ENCODE measurements at regions not wholly inside any gene's neighbourhood (a gene's known extent, or its start where the extent isn't known, plus 50 kb on each side); places are given as distances from the start of the nearest gene placed in this dataset.

GRCh38 chr11:127385071-127385470, 384.5 kb upstream of the KIRREL3 start:
- no peaks in the 10 kb centered on the region for H3K27me3 Mint-ChIP-seq
- no peak for ATAC-seq (replicated peaks)
- no peak for DNase-seq

GRCh38 chr11:127383026-127383425, 382.5 kb upstream of the KIRREL3 start:
- peaks cover 0 to 2% of the 10 kb centered on the region in 2 donors for H3K9me3 Mint-ChIP-seq
- no peaks in the 10 kb centered on the region for H3K36me3 Mint-ChIP-seq
- no peak overlapping the region for H3K4me3 Mint-ChIP-seq
- no peaks in the 10 kb centered on the region for H3K27me3 Mint-ChIP-seq
- ATAC-seq (replicated peaks) (no peak), DNase-seq (no peak)
- H3K4me1 Mint-ChIP-seq = no peaks in the 10 kb centered on the region
- H3K27ac Mint-ChIP-seq = no peak overlapping the region

More at GRCh38 chr11:127385071-127385470, 384.5 kb upstream of the KIRREL3 start:
- H3K4me3 Mint-ChIP-seq = no peak overlapping the region
- no peaks in the 10 kb centered on the region for H3K36me3 Mint-ChIP-seq
- no peak overlapping the region for H3K27ac Mint-ChIP-seq
- H3K4me1 Mint-ChIP-seq = no peaks in the 10 kb centered on the region
- H3K9me3 Mint-ChIP-seq = peaks cover 0 to 2% of the 10 kb centered on the region in 2 donors

GRCh38 chr11:127381247-127381646, 380.7 kb upstream of the KIRREL3 start:
- ATAC-seq (replicated peaks) (no peak), DNase-seq (no peak)
- Mint-ChIP-seq H3K4me3 (no peak overlapping the region), H3K9me3 (no peaks in the 10 kb centered on the region), H3K27ac (no peak overlapping the region), H3K27me3 (no peaks in the 10 kb centered on the region), H3K4me1 (no peaks in the 10 kb centered on the region), H3K36me3 (no peaks in the 10 kb centered on the region)

- Mint-ChIP-seq H3K9me3 (no peaks in the 10 kb centered on the region), H3K36me3 (no peaks in the 10 kb centered on the region), H3K27ac (no peak overlapping the region), H3K4me3 (no peak overlapping the region), H3K4me1 (no peaks in the 10 kb centered on the region), H3K27me3 (no peaks in the 10 kb centered on the region)
- DNase-seq (no peak), ATAC-seq (replicated peaks) (no peak)
These were observed 379.1 kb upstream of the KIRREL3 start for GRCh38 chr11:127379686-127380085.

GRCh38 chr11:127376301-127376700, 375.7 kb upstream of the KIRREL3 start:
- H3K27me3 Mint-ChIP-seq = no peaks in the 10 kb centered on the region
- no peak overlapping the region for H3K27ac Mint-ChIP-seq
- H3K36me3 Mint-ChIP-seq = no peaks in the 10 kb centered on the region
- ATAC-seq (replicated peaks) (no peak), DNase-seq (no peak)
- no peaks in the 10 kb centered on the region for H3K9me3 Mint-ChIP-seq
- no peak overlapping the region for H3K4me3 Mint-ChIP-seq
- no peaks in the 10 kb centered on the region for H3K4me1 Mint-ChIP-seq

- Mint-ChIP-seq H3K9me3 (peaks cover 0 to 1% of the 10 kb centered on the region in 2 donors), H3K36me3 (no peaks in the 10 kb centered on the region), H3K4me3 (no peak overlapping the region), H3K27me3 (no peaks in the 10 kb centered on the region), H3K27ac (no peak overlapping the region), H3K4me1 (no peaks in the 10 kb centered on the region)
- ATAC-seq (replicated peaks) (no peak), DNase-seq (no peak)
These were observed 368.8 kb upstream of the KIRREL3 start for GRCh38 chr11:127369356-127369755.

GRCh38 chr11:127362754-127363308, 362.3 kb upstream of the KIRREL3 start:
- Mint-ChIP-seq H3K27me3 (peaks cover 0 to 5% of the 10 kb centered on the region in 2 donors), H3K9me3 (peaks cover 0 to 1% of the 10 kb centered on the region in 2 donors), H3K4me1 (no peaks in the 10 kb centered on the region), H3K4me3 (no peak overlapping the region), H3K27ac (no peak overlapping the region), H3K36me3 (no peaks in the 10 kb centered on the region)
- no peak for ATAC-seq (replicated peaks)
- no peak for DNase-seq

GRCh38 chr11:127358160-127358559, 357.6 kb upstream of the KIRREL3 start:
- Mint-ChIP-seq H3K27ac (no peak overlapping the region), H3K36me3 (no peaks in the 10 kb centered on the region), H3K9me3 (no peaks in the 10 kb centered on the region), H3K4me1 (no peaks in the 10 kb centered on the region), H3K27me3 (peaks cover 0 to 5% of the 10 kb centered on the region in 2 donors), H3K4me3 (no peak overlapping the region)
- ATAC-seq (replicated peaks) (no peak), DNase-seq (no peak)

- no peaks in the 10 kb centered on the region for H3K4me1 Mint-ChIP-seq
- H3K4me3 Mint-ChIP-seq = no peak overlapping the region
- H3K9me3 Mint-ChIP-seq = peaks cover 2 to 4% of the 10 kb centered on the region in 2 donors
- ATAC-seq (replicated peaks) = no peak
- H3K27me3 Mint-ChIP-seq = peaks cover 2 to 6% of the 10 kb centered on the region in 2 donors
- DNase-seq = no peak
- H3K36me3 Mint-ChIP-seq = no peaks in the 10 kb centered on the region
- no peak overlapping the region for H3K27ac Mint-ChIP-seq
These were observed 349.9 kb upstream of the KIRREL3 start for GRCh38 chr11:127350476-127350875.

- Mint-ChIP-seq H3K4me3 (no peak overlapping the region), H3K27ac (no peak overlapping the region), H3K9me3 (peaks cover 3 to 4% of the 10 kb centered on the region in 2 donors), H3K27me3 (peaks cover 6% of the 10 kb centered on the region in 2 donors), H3K36me3 (no peaks in the 10 kb centered on the region), H3K4me1 (no peaks in the 10 kb centered on the region)
- no peak for ATAC-seq (replicated peaks)
- DNase-seq = no peak
These were observed 345.4 kb upstream of the KIRREL3 start for GRCh38 chr11:127345819-127346459.

- Mint-ChIP-seq H3K9me3 (peaks cover 0 to 3% of the 10 kb centered on the region in 2 donors), H3K36me3 (no peaks in the 10 kb centered on the region), H3K27ac (no peak overlapping the region), H3K27me3 (peaks cover 0 to 3% of the 10 kb centered on the region in 2 donors), H3K4me3 (no peak overlapping the region), H3K4me1 (no peaks in the 10 kb centered on the region)
- DNase-seq (no peak), ATAC-seq (replicated peaks) (no peak)
These were observed 339.9 kb upstream of the KIRREL3 start for GRCh38 chr11:127340438-127340837.

GRCh38 chr11:127339376-127339775, 338.8 kb upstream of the KIRREL3 start:
- Mint-ChIP-seq H3K9me3 (peaks cover 0 to 4% of the 10 kb centered on the region in 2 donors), H3K27ac (no peak overlapping the region), H3K4me1 (no peaks in the 10 kb centered on the region), H3K36me3 (no peaks in the 10 kb centered on the region), H3K27me3 (no peaks in the 10 kb centered on the region), H3K4me3 (no peak overlapping the region)
- no peak for ATAC-seq (replicated peaks)
- no peak for DNase-seq

GRCh38 chr11:127338380-127339259, 338.1 kb upstream of the KIRREL3 start:
- no peak for DNase-seq
- no peak overlapping the region for H3K27ac Mint-ChIP-seq
- H3K9me3 Mint-ChIP-seq = peaks cover 0 to 4% of the 10 kb centered on the region in 2 donors
- no peaks in the 10 kb centered on the region for H3K27me3 Mint-ChIP-seq
- no peaks in the 10 kb centered on the region for H3K36me3 Mint-ChIP-seq
- no peak for ATAC-seq (replicated peaks)
- H3K4me3 Mint-ChIP-seq = no peak overlapping the region
- H3K4me1 Mint-ChIP-seq = no peaks in the 10 kb centered on the region

GRCh38 chr11:127334466-127334865, 333.9 kb upstream of the KIRREL3 start:
- Mint-ChIP-seq H3K27ac (no peak overlapping the region), H3K9me3 (peaks cover 4 to 7% of the 10 kb centered on the region in 2 donors), H3K4me1 (no peaks in the 10 kb centered on the region), H3K36me3 (no peaks in the 10 kb centered on the region), H3K27me3 (no peaks in the 10 kb centered on the region), H3K4me3 (no peak overlapping the region)
- DNase-seq (no peak), ATAC-seq (replicated peaks) (no peak)

- H3K4me1 Mint-ChIP-seq = no peaks in the 10 kb centered on the region
- H3K4me3 Mint-ChIP-seq = no peak overlapping the region
- no peaks in the 10 kb centered on the region for H3K36me3 Mint-ChIP-seq
- H3K27me3 Mint-ChIP-seq = no peaks in the 10 kb centered on the region
- no peak overlapping the region for H3K27ac Mint-ChIP-seq
- ATAC-seq (replicated peaks) (no peak), DNase-seq (no peak)
- peaks cover 7 to 8% of the 10 kb centered on the region in 2 donors for H3K9me3 Mint-ChIP-seq
These were observed 332.3 kb upstream of the KIRREL3 start for GRCh38 chr11:127332896-127333295.
